SK-N-SH (cell line): ENCODE measurements at regions not wholly inside any gene's neighbourhood (a gene's known extent, or its start where the extent isn't known, plus 50 kb on each side); places are given as distances from the start of the nearest gene placed in this dataset.

Experiments
- CTCF ChIA-PET: fragments of 300-600, 350-600 bp; formaldehyde crosslinking; extraction: SDS; loops from one replicate; lab custom pipeline; 2021; lab: Yijun Ruan, JAX
- POLR2A ChIA-PET: fragments of 350-600 bp; sonication (Branson Sonifier 250); formaldehyde crosslinking; extraction: SDS; loops from one replicate; lab custom pipeline; 2020; ENCODE audit warnings: antibody characterized with exemption, inconsistent platforms; lab: Yijun Ruan, JAX
- DNase-seq: peaks from one replicate; pipeline ENCODE4 v3.0.0; 2012
- H2AFZ ChIP-seq: fragments of 200-600 bp; sonication (generic); 2 replicates; pipeline ENCODE4 v1.8.1; 2016; ENCODE audit warnings: antibody characterized with exemption, mild to moderate bottlenecking, low read depth
- H3F3A ChIP-seq: fragments of 200-600 bp; sonication (generic); replicated peaks from 2 replicates; pipeline ENCODE3; 2016; ENCODE audit warnings: antibody characterized with exemption, mild to moderate bottlenecking; ENCODE audit not compliant: insufficient read depth
- H3K27ac ChIP-seq, 2 experiments: fragments of 200-500 bp in 1 of 2; fragments of 200-600 bp in 1 of 2; sonication (Bioruptor generic) in 1 of 2; sonication (generic), shearing (Covaris generic) in 1 of 2; 2 replicates each; pipeline versions ENCODE4 v1.5.1 to v1.6.1; 2014 to 2016; ENCODE audit warnings: low read depth in 2 of 2, inconsistent platforms in 1 of 2, low read length in 1 of 2, mild to moderate bottlenecking in 1 of 2, mixed read lengths in 1 of 2
- H3K27me3 ChIP-seq: fragments of 200-600 bp; sonication (generic), shearing (Covaris generic); 2 replicates; pipeline ENCODE4 v1.6.1; 2016; ENCODE audit warnings: mixed run types; ENCODE audit not compliant: insufficient read depth
- H3K36me3 ChIP-seq, 2 experiments: fragments of 200-500 bp in 1 of 2; fragments of 200-600 bp in 1 of 2; sonication (Bioruptor generic) in 1 of 2; sonication (generic) in 1 of 2; replicated peaks in 1 of 2; 2 replicates each; pipeline versions ENCODE3 to v1.5.1; 2014 to 2016; ENCODE audit warnings: low read length in 1 of 2, mild to moderate bottlenecking in 1 of 2; ENCODE audit not compliant: insufficient read depth in 2 of 2, control insufficient read depth in 1 of 2
- H3K4me1 ChIP-seq, 2 experiments: fragments of 200-500 bp in 1 of 2; fragments of 200-600 bp in 1 of 2; sonication (Bioruptor generic) in 1 of 2; sonication (generic), shearing (Covaris generic) in 1 of 2; 2 replicates each; pipeline versions ENCODE4 v1.5.1 to v1.6.1; 2014 to 2016; ENCODE audit warnings: low read depth in 1 of 2, low read length in 1 of 2, mixed run types in 1 of 2; ENCODE audit not compliant: insufficient read depth in 2 of 2, control insufficient read depth in 1 of 2
- H3K4me2 ChIP-seq: fragments of 200-600 bp; sonication (generic), shearing (Covaris generic); 2 replicates; pipeline ENCODE4 v1.6.1; 2017; ENCODE audit warnings: mixed run types
- H3K4me3 ChIP-seq, 2 experiments: fragments of 200-500 bp in 1 of 2; fragments of 200-600 bp in 1 of 2; sonication (Bioruptor generic) in 1 of 2; sonication (generic), shearing (Covaris generic) in 1 of 2; 2 replicates each; pipeline versions ENCODE4 v1.5.1 to v1.8.1; 2014 to 2016; ENCODE audit warnings: low read depth in 2 of 2, inconsistent platforms in 1 of 2, low read length in 1 of 2, mild to moderate bottlenecking in 1 of 2, mixed read lengths in 1 of 2, moderate library complexity in 1 of 2
- H3K79me2 ChIP-seq: fragments of 200-600 bp; sonication (generic); 2 replicates; pipeline ENCODE4 v1.8.1; 2017; ENCODE audit warnings: mild to moderate bottlenecking; ENCODE audit not compliant: insufficient read depth
- H3K9ac ChIP-seq: fragments of 200-600 bp; sonication (generic); 2 replicates; pipeline ENCODE4 v1.6.1; 2017; ENCODE audit warnings: mixed run types
- H3K9me2 ChIP-seq: fragments of 200-600 bp; sonication (generic); 2 replicates; pipeline ENCODE4 v1.6.1; 2017; ENCODE audit warnings: mixed run types
- H3K9me3 ChIP-seq: fragments of 200-600 bp; sonication (generic); 2 replicates; pipeline ENCODE4 v1.6.1; 2017; ENCODE audit warnings: mixed run types, mild to moderate bottlenecking, moderate library complexity
- H4K20me1 ChIP-seq: fragments of 200-600 bp; sonication (generic); 2 replicates; pipeline ENCODE4 v1.6.1; 2017; ENCODE audit warnings: mild to moderate bottlenecking, mixed run types; ENCODE audit not compliant: insufficient read depth
- CTCF ChIP-seq: fragments of 200-600 bp; sonication (generic); IDR thresholded peaks from 2 replicates; pipeline ENCODE4 v1.6.1; 2017; ENCODE audit warnings: antibody characterized with exemption, mild to moderate bottlenecking, moderate library complexity
- EP300 ChIP-seq, 2 experiments: IDR thresholded peaks; 2 replicates each; pipeline versions ENCODE4 v1.4.0 to v1.6.1; 2012; ENCODE audit warnings: borderline replicate concordance in 1 of 2, low read depth in 1 of 2, low read length in 1 of 2
- FOSL2 ChIP-seq: IDR thresholded peaks from 2 replicates; pipeline ENCODE4 v1.4.0; 2012; ENCODE audit warnings: low read depth, mild to moderate bottlenecking, moderate library complexity, borderline replicate concordance
- FOXM1 ChIP-seq: IDR thresholded peaks from 2 replicates; pipeline ENCODE4 v1.4.0; 2012; ENCODE audit warnings: low read depth, mild to moderate bottlenecking
- JUND ChIP-seq: IDR thresholded peaks from 2 replicates; pipeline ENCODE4 v1.4.0; 2012
- MAX ChIP-seq: IDR thresholded peaks from 2 replicates; pipeline ENCODE4 v1.4.0; 2012; ENCODE audit warnings: low read depth
- MXI1 ChIP-seq: IDR thresholded peaks from 2 replicates; pipeline ENCODE4 v1.6.1; 2012; ENCODE audit warnings: mild to moderate bottlenecking, low read depth, low read length, improper control_type of control experiment
- NFIC ChIP-seq: IDR thresholded peaks from 2 replicates; pipeline ENCODE4 v1.4.0; 2012; ENCODE audit warnings: borderline replicate concordance
- NRF1 ChIP-seq: IDR thresholded peaks from 2 replicates; pipeline ENCODE4 v1.6.1; 2012; ENCODE audit warnings: low read depth, mild to moderate bottlenecking, low read length
- POLR2AphosphoS5 ChIP-seq: IDR thresholded peaks from 2 replicates; pipeline ENCODE4 v1.6.1; 2012; ENCODE audit warnings: low read depth, low read length
- RCOR1 ChIP-seq: fragments of 150-350 bp; IDR thresholded peaks from 2 replicates; pipeline ENCODE4 v1.6.1; 2017; ENCODE audit warnings: antibody characterized with exemption, low read length
- SIN3A ChIP-seq: IDR thresholded peaks from 2 replicates; pipeline ENCODE4 v1.6.1; 2012; ENCODE audit warnings: low read depth, mild to moderate bottlenecking, low read length, moderate library complexity, borderline replicate concordance
- TAF1 ChIP-seq: IDR thresholded peaks from 2 replicates; pipeline ENCODE4 v1.6.1; 2012; ENCODE audit warnings: low read depth, mild to moderate bottlenecking, low read length, moderate library complexity, borderline replicate concordance
- TCF12 ChIP-seq: IDR thresholded peaks from 2 replicates; pipeline ENCODE4 v1.4.0; 2012
- USF2 ChIP-seq: fragments of 150-350 bp; IDR thresholded peaks from 2 replicates; pipeline ENCODE4 v1.6.1; 2017; ENCODE audit warnings: antibody characterized with exemption, low read length, low read depth, borderline replicate concordance
- YY1 ChIP-seq: IDR thresholded peaks from 2 replicates; pipeline ENCODE4 v1.4.0; 2012; ENCODE audit warnings: low read depth, mild to moderate bottlenecking
- WGBS: methylation state at CpG from one replicate; pipeline ENCODE4 v1.1.6; 2017; ENCODE audit warnings: low lambda C conversion rate; 5-methylcytosine and 5-hydroxymethylcytosine counted together

GRCh38 chr4:138838251-138838650 lies 177.3 kb upstream of the NOCT start (continued):
- TF ChIP-seq RCOR1 (no peak), NFIC (no peak), SIN3A (no peak), FOSL2 (no peak), MAX (no peak), POLR2AphosphoS5 (no peak), JUND (no peak), TCF12 (no peak), TAF1 (no peak)

- no peaks in the 10 kb centered on the region for H3F3A ChIP-seq
- TF ChIP-seq CTCF (peak; percentile 21; the same call in 1 of the 2 replicates), MAX (no peak), USF2 (no peak), EP300 (IDR thresholded peaks at IDR 0.05; ENCODE audit: borderline replicate concordance in 1 of 2, low read depth in 1 of 2, low read length in 1 of 2) (peak in 1 of 2 experiments; percentile 20; a peak in 1 of 4 replicates), RCOR1 (no peak), POLR2AphosphoS5 (no peak), JUND (no peak), FOXM1 (no peak), NRF1 (no peak), SIN3A (no peak), YY1 (no peak), MXI1 (peak; percentile 34; the same call in 1 of the 2 replicates)
- TF ChIP-seq, all 33 proteins: peak for 3
- H3K9me2 ChIP-seq: no peaks in the 10 kb centered on the region
- DNase-seq: peak; percentile 33
- H3K27me3 ChIP-seq: no peaks in the 10 kb centered on the region
- 74% methylated on average over 9 of the region's 9 CpGs for WGBS
- peaks cover 0 to 13% of the 10 kb centered on the region in 2 experiments; a peak in 1 of 4 replicates for H3K4me1 ChIP-seq
- H3K36me3 ChIP-seq: no peaks in the 10 kb centered on the region
- POLR2A ChIA-PET: no interaction called here
- CTCF ChIA-PET: interaction anchor here (1.4 kb wide), 1 partner anchor 746 kb away, joined by 3 read pairs; no protein-coding TSS in a partner anchor
- H4K20me1 ChIP-seq: no peaks in the 10 kb centered on the region
- H3K9me3 ChIP-seq: no peaks in the 10 kb centered on the region
- H2AFZ ChIP-seq: no peak overlapping the region
- no peak overlapping the region for H3K4me2 ChIP-seq
- H3K9ac ChIP-seq: no peak overlapping the region
- H3K4me3 ChIP-seq: no peak overlapping the region
- no peaks in the 10 kb centered on the region for H3K79me2 ChIP-seq
- peak overlapping the region in 1 of 2 experiments; percentile 76; a peak in 2 of 4 replicates for H3K27ac ChIP-seq
These were observed 179.6 kb upstream of the NOCT start for GRCh38 chr4:138835832-138836533.
